ENCODE measurements at regions not wholly inside any gene's neighbourhood (a gene's known extent, or its start where the extent isn't known, plus 50 kb on each side); places are given as distances from the start of the nearest gene placed in this dataset.

GRCh38 chr3:99322551-99322950 is 315.8 kb upstream of the COL8A1 start:
- TF ChIP-seq CTCF (IDR thresholded peaks at IDR 0.05) (no peak), POLR2A (IDR thresholded peaks at IDR 0.05) (no peak)

Data from esophagus squamous epithelium (tissue), 4 donors.